ENCODE measurements at regions not wholly inside any gene's neighbourhood (a gene's known extent, or its start where the extent isn't known, plus 50 kb on each side); places are given as distances from the start of the nearest gene placed in this dataset.
"Not testable (repeated sequence)": the region's sequence is repeated elsewhere in the genome, so short reads cannot be mapped to it uniquely, and the experiment has no call there.

- not testable (repeated sequence) for DNase-seq
Measured at GRCh38 chr12:31162896-31163560, 89.4 kb downstream of the DDX11 start.

GRCh38 chr12:31174293-31174692 lies 100.6 kb downstream of the DDX11 start:
- not testable (repeated sequence) for DNase-seq

- not testable (repeated sequence) for DNase-seq
Measured at GRCh38 chr12:31177514-31177913, 103.9 kb downstream of the DDX11 start.

GRCh38 chr12:31178875-31179274 lies 105.2 kb downstream of the DDX11 start:
- not testable (repeated sequence) for DNase-seq

- DNase-seq: not testable (repeated sequence)
Measured at GRCh38 chr12:31179627-31180237, 106.1 kb downstream of the DDX11 start.

GRCh38 chr12:31182571-31182970 lies 108.9 kb downstream of the DDX11 start:
- not testable (repeated sequence) for DNase-seq

GRCh38 chr12:31183107-31183506 lies 109.4 kb downstream of the DDX11 start:
- DNase-seq: not testable (repeated sequence)

GRCh38 chr12:31183899-31184298 lies 110.2 kb downstream of the DDX11 start:
- not testable (repeated sequence) for DNase-seq

GRCh38 chr12:31184667-31185066 lies 111.0 kb downstream of the DDX11 start:
- DNase-seq: not testable (repeated sequence)

- DNase-seq: not testable (repeated sequence)
Measured at GRCh38 chr12:31192689-31193088, 119.0 kb downstream of the DDX11 start.

- DNase-seq: not testable (repeated sequence)
Measured at GRCh38 chr12:31195620-31196019, 122.0 kb downstream of the DDX11 start.

- DNase-seq: not testable (repeated sequence)
Measured at GRCh38 chr12:31199476-31199875, 125.8 kb downstream of the DDX11 start.

- no peak for DNase-seq
Measured at GRCh38 chr12:31201382-31201781, 124.6 kb downstream of the SINHCAF start.

- DNase-seq: no peak
Measured at GRCh38 chr12:31203261-31203660, 122.7 kb downstream of the SINHCAF start.

- DNase-seq: no peak
Measured at GRCh38 chr12:31205054-31205453, 120.9 kb downstream of the SINHCAF start.

GRCh38 chr12:31206038-31206670 lies 119.8 kb downstream of the SINHCAF start:
- no peak for DNase-seq

GRCh38 chr12:31207799-31208465 lies 118.0 kb downstream of the SINHCAF start:
- DNase-seq: no peak

GRCh38 chr12:31210104-31210503 lies 115.8 kb downstream of the SINHCAF start:
- DNase-seq: no peak

GRCh38 chr12:31210541-31210940 lies 115.4 kb downstream of the SINHCAF start:
- DNase-seq: no peak

GRCh38 chr12:31214626-31215517 lies 111.1 kb downstream of the SINHCAF start:
- DNase-seq: no peak

GRCh38 chr12:31215518-31216232 lies 110.3 kb downstream of the SINHCAF start:
- no peak for DNase-seq

GRCh38 chr12:31216479-31216878 lies 109.5 kb downstream of the SINHCAF start:
- DNase-seq: no peak
